MG63 (cell line): ENCODE measurements at regions not wholly inside any gene's neighbourhood (a gene's known extent, or its start where the extent isn't known, plus 50 kb on each side); places are given as distances from the start of the nearest gene placed in this dataset.

Experiments used
- DNase-seq: peaks from one replicate; pipeline ENCODE4 v3.0.0-alpha.2; 2020
- H3K27me3 ChIP-seq: fragments of 250-450 bp; sonication (Bioruptor Pico); 2 replicates; pipeline ENCODE4 v1.5.1; 2020; ENCODE audit warnings: mild to moderate bottlenecking, moderate library complexity
- H3K36me3 ChIP-seq: fragments of 250-450 bp; sonication (Bioruptor Pico); 2 replicates; pipeline ENCODE4 v1.5.1; 2020; ENCODE audit warnings: mild to moderate bottlenecking, moderate library complexity
- H3K4me3 ChIP-seq: fragments of 250-450 bp; sonication (Bioruptor Pico); 2 replicates; pipeline ENCODE4 v1.5.1; 2020; ENCODE audit warnings: mild to moderate bottlenecking, moderate library complexity
- H3K9me3 ChIP-seq: fragments of 250-450 bp; sonication (Bioruptor Pico); 2 replicates; pipeline ENCODE4 v1.5.1; 2020; ENCODE audit warnings: mild to moderate bottlenecking, moderate library complexity

DNA sequence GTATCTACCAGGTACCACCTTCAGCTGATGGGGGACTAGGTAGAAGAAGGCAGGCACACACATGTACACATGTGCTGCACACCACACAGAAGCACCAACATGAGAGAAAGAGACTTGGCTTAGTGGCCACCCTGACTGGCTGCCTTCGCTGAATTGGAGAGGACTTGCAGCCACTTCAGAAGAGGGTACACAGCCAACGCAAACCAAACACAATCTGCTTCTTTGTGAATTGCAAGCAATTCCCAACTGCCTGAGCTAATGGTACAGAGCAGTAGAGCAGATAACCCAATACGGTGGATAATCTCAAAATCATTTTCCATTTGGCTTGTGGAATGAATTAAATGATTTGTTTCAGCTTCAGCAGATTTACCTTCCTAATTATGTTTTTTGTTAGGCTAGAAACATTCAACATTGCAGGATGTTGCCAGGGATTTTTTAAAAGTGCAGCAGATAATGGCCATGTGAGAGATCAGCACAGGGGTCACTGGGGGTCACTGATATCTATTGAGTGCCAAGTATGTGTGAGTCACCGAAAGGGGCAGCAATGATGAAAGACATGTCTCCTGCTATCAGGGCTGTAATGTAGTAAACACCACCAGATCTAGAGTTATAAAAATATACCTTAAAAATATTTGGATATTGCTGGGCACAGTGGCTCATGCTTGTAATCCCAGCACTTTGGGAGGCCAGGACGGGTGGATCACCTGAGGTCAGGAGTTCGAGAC lies 652.6 kb downstream of the BCL11A start:
- H3K4me3 ChIP-seq: no peak overlapping the region
- peaks cover 5% of the 10 kb centered on the region; the same call in 1 of the 2 replicates for H3K27me3 ChIP-seq
- no peak for DNase-seq
- H3K9me3 ChIP-seq: no peaks in the 10 kb centered on the region
- no peaks in the 10 kb centered on the region for H3K36me3 ChIP-seq

DNA sequence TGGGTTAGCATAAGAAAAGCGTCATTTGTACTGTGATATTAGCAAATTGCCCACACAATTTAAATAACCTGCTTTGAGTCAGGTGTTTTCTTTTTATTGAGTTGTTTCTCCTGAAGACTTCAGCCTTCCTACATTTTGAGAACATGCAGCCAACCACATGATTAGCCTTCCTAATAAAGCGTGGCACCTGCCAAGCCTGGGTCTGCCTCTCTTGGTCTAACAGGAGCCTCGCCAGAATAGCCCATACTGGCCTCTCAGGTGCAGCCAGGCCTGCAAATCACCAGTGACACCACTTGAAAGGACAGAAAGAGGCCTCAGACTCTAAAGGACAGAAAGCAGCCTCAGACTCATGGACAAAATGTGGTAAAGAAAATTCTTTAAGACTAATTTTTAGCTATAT lies 653.8 kb downstream of the BCL11A start:
- no peaks in the 10 kb centered on the region for H3K9me3 ChIP-seq
- H3K27me3 ChIP-seq: peaks cover 5% of the 10 kb centered on the region; the same call in 1 of the 2 replicates
- no peak for DNase-seq
- H3K4me3 ChIP-seq: no peak overlapping the region
- H3K36me3 ChIP-seq: no peaks in the 10 kb centered on the region

DNA sequence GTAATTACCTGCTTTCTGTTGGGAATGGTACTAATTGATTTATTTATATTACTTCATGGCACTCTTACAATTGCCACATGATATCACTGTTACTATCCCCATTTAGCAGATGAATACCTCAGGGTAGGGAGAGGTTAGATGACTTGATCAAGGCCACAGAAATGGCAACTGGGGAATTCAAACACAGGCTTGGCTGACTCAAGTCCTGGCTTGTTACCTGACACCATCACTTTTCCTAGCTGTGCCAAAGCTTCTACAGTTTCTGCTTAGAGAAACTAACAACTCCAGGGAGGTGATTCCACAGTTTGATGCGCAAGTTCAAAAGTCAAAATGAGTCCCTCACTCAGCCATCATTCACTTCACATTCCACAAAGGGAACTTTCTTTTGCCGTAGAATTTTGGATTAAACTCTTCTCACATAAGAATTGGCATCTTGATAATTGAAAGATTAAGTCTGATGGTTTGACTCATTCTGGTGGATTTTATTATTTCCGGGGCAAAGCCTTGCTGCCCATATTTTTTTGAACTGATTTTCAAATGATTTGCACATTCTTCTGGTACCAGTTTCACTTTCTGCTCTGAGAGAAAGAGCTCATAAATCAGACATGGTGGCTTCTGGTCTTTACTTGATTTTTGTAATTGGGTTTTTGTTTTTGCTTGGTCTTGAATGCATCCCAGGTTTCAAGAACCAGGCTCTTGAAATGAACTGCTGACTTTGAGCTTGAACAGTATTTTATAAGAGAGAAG lies 656.8 kb downstream of the BCL11A start:
- Histone ChIP-seq H3K9me3 (no peaks in the 10 kb centered on the region), H3K27me3 (no peaks in the 10 kb centered on the region), H3K4me3 (no peak overlapping the region), H3K36me3 (no peaks in the 10 kb centered on the region)
- no peak for DNase-seq

DNA sequence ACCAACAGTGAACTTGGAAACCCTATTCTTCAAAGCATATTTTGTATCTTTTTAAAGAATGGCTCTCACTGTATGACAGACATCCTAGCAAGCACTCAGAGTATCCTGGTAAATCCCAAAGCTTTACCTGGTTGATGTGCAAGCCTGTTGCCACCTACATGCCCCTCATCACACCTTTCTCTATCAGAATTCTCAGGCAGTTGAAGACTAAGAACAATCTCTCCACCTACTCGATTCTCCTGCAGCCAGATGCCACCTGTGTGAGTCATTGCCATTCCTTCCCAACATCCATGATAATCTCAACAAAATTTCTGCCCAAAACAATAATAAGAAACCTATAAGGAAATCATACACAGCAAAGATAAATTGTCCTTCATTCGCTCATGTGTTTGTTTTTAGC lies 659.8 kb downstream of the BCL11A start:
- H3K9me3 ChIP-seq: no peaks in the 10 kb centered on the region
- no peak overlapping the region for H3K4me3 ChIP-seq
- H3K36me3 ChIP-seq: no peaks in the 10 kb centered on the region
- no peak for DNase-seq
- H3K27me3 ChIP-seq: no peaks in the 10 kb centered on the region

DNA sequence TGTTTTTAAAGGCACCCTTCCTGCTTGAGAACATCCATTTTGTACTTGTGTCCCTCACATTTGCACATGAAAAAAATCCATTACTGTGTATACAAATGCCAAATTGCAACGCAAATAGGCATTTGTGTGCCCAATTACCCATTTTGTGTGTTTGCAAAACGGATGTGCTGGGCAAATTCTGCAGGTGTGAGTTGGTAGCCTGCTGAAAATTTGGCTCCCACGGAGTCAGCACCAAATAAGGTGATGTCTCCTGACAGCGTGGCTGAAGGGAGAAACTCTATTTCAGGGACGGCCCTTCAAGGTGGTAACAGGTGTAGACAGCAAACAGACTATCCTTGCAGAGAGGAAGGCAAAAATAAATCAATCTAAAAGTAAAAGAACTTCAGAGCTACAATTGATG lies 661.1 kb downstream of the BCL11A start:
- no peaks in the 10 kb centered on the region for H3K36me3 ChIP-seq
- H3K27me3 ChIP-seq: no peaks in the 10 kb centered on the region
- no peaks in the 10 kb centered on the region for H3K9me3 ChIP-seq
- no peak overlapping the region for H3K4me3 ChIP-seq
- no peak for DNase-seq

DNA sequence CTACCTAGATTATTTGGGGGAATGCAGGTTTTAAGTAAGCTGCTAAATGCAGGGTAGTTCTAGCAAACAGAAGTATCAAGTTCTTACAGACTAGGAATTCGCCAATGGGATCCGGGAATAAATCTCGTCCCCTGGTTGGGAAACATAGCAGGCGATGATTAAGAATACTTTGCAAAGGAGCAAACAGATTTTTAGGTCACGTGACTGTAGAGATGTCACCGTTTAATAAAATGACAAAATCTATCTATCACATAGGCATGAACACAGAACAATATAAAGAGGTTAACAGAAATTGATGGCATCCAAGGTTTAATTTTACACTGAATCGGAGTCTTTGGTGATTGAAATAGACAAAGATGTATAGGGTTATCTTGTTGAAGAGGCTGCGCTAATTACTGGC lies 664.1 kb downstream of the BCL11A start:
- Histone ChIP-seq H3K36me3 (no peaks in the 10 kb centered on the region), H3K4me3 (no peak overlapping the region), H3K27me3 (no peaks in the 10 kb centered on the region), H3K9me3 (no peaks in the 10 kb centered on the region)
- no peak for DNase-seq

DNA sequence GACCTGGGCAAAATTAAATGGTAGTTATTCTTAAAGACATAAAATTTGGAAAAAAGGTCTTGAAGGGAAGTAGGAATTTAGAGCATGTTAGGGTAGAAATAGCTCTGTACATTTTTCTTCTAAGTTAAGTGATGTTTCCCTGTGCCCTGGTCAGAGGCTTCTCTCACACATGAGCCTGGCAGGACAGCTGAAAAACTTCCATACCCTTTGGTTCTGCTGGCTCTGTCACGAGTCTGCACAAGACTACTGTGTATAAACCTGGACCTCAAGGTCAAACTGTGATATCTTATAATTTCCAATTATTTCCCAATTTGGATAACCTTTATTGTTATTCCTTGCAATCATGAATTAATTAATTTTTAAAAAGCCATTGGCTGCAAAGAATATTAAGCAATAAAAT lies 664.7 kb downstream of the BCL11A start:
- Histone ChIP-seq H3K4me3 (no peak overlapping the region), H3K27me3 (no peaks in the 10 kb centered on the region), H3K9me3 (no peaks in the 10 kb centered on the region), H3K36me3 (no peaks in the 10 kb centered on the region)
- DNase-seq: no peak

DNA sequence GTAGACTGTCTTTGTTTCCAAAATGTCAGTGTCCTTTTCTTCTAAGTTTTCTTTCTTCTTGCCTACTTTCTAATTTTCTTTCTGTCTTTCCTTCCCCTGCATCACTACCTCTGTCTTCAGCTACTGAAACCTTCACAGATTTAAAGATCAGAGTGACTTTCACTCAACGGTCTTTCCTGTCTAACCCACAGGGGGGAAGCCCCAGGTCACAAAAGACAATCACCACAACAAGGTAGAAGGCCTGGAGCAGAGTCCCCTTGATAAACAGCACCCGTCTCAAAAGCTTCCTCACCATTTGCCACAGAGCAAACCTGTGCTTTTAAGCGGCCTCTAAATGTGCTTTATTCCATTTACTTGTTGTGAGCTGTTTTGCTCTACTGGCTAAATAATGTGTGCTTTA lies 665.4 kb downstream of the BCL11A start:
- H3K27me3 ChIP-seq: no peaks in the 10 kb centered on the region
- DNase-seq: no peak
- H3K9me3 ChIP-seq: no peaks in the 10 kb centered on the region
- no peaks in the 10 kb centered on the region for H3K36me3 ChIP-seq
- H3K4me3 ChIP-seq: no peak overlapping the region

DNA sequence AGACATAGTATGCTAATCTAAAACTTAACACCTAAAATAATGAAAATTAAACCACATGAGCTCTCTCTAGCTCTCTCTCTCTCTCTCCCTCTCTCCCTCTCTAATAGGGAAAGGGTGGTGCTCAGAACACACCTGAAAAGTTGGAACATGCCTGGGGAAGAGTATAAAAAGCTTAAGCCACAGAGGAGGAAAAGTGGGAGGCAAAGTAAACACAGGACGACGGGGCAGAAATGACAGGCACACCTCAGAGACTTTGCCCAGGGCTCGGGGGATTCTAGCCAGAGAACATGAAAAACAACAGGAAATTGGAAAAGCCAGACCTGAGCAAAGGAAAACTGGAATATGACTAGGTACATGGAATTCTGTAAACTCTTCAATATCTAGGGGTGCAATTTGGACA lies 666.1 kb downstream of the BCL11A start:
- Histone ChIP-seq H3K27me3 (no peaks in the 10 kb centered on the region), H3K9me3 (no peaks in the 10 kb centered on the region), H3K36me3 (no peaks in the 10 kb centered on the region), H3K4me3 (no peak overlapping the region)
- no peak for DNase-seq

DNA sequence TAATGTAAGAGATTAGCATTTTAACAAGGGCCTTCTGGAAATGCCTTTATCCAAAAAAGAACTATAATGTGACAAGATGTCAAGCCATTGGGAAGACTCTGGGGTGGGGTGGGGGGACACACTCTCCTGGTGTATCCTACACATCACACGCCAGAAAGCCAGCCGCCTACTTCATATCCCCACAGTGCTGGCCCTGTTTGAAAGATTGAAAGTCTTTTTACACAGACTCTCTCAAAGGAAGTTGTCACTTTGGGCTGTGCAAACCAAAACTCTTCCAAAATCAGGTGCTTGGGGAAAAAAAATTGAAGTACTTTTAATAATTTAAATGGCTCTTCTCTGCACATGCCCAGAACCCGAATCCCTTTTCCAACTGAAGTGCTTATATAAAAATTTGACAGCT lies 666.7 kb downstream of the BCL11A start:
- no peaks in the 10 kb centered on the region for H3K9me3 ChIP-seq
- H3K27me3 ChIP-seq: no peaks in the 10 kb centered on the region
- DNase-seq: no peak
- no peaks in the 10 kb centered on the region for H3K36me3 ChIP-seq
- no peak overlapping the region for H3K4me3 ChIP-seq

DNA sequence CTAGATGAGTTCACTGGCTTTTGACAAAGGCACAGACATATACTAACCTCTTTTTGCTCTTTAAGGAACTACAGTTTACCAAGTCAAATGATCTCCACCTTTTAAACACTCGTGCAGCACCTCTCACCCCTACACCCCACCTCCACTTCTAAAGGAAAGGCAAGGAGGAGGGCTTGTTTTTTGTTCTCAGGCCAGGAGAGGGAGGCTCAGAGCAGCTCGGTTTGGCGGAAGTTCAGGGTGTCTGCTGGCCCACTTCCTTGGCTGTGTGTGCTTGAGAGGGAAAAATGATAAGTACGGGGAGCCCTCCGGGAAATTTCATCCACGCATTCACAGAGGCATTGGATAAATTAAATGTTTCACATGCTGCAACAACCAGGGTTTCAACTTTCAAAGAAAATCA lies 667.9 kb downstream of the BCL11A start:
- no peak for DNase-seq

DNA sequence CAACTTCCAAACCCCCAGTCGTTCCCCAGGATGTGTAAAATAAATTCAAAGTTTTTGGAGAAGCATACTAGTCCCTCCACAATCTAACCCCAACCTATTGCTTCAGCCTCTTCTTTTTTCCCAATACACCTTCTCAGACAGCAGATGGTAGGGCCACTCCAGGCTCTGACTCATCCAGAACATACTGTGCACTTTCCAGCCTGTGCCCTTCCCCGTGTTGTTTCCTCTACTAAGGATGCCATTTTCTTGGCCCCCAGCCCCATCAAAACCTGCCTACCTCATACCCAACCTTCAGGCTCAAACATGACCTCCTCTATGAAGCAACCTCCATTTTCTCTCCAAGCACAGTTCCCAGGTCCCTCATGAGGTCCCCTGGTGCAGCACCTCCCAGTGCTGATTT lies 669.3 kb downstream of the BCL11A start:
- no peak overlapping the region for H3K4me3 ChIP-seq

More for the DNA sequence above, 667.9 kb downstream of the BCL11A start:
- Histone ChIP-seq H3K9me3 (no peaks in the 10 kb centered on the region), H3K27me3 (no peaks in the 10 kb centered on the region), H3K4me3 (no peak overlapping the region), H3K36me3 (no peaks in the 10 kb centered on the region)

DNA sequence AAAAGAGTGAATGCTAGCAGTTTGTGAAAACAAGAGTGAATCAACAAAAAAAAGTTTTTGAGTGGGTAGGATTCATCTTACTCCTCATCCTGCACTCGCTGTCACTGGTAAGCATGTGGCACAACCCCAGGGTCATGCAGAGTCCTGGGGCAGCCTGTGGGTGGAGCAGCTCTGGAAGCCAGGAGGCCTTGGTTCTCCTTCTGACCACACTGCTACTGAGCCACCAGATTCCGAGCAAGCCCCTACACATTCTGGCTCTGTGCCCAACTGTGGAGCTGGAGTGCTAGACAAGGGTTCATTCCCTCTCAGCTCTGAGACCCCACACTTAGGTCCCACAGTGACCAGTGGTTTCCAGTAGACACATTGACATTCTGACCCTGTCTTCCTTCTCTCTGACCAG lies 670.6 kb downstream of the BCL11A start:
- DNase-seq: no peak
- Histone ChIP-seq H3K36me3 (no peaks in the 10 kb centered on the region), H3K9me3 (no peaks in the 10 kb centered on the region)

More for the DNA sequence above, 669.3 kb downstream of the BCL11A start:
- DNase-seq: no peak
- Histone ChIP-seq H3K27me3 (no peaks in the 10 kb centered on the region), H3K9me3 (no peaks in the 10 kb centered on the region), H3K36me3 (no peaks in the 10 kb centered on the region)

DNA sequence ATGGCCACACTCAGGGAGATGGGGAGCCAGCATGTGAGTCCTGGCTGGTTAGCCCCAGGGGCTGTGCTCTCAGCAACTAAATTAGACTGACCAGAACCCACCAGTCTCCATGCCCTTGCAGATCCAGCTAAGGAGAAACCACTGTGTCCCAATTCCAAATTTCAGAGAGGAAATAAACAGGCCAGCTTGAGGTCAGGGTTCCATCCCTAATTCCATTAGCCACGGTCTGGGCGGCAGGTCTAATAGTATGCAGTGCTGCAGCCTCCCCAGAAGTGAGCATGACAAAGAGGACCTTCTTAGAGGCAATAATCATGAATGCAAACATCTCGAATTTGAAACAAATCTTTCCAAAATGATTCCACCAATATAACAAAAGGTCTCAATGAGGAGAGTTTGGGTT lies 671.2 kb downstream of the BCL11A start:
- no peaks in the 10 kb centered on the region for H3K36me3 ChIP-seq
- no peak for DNase-seq
- no peaks in the 10 kb centered on the region for H3K27me3 ChIP-seq
- no peak overlapping the region for H3K4me3 ChIP-seq
- H3K9me3 ChIP-seq: no peaks in the 10 kb centered on the region

More for the DNA sequence above, 670.6 kb downstream of the BCL11A start:
- no peaks in the 10 kb centered on the region for H3K27me3 ChIP-seq
- H3K4me3 ChIP-seq: no peak overlapping the region

DNA sequence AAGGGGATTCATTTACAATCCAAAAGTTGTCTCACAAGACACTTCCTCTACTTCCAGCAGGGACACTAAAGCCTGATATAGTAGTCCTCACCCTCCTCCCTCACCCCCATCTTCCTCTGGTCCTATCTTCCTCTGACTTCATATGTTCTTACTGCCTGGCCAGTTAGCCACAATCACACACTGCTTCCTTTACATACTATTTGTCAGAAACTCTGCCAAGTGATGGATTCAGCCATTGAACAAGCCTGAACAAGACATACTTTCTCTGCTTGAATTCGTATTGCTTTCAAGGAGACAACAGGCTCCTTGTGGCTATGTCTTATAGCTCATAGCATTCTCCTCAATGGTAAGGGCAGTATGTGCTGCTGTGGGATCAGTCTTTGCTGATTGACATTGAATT lies 672.2 kb downstream of the BCL11A start:
- no peaks in the 10 kb centered on the region for H3K27me3 ChIP-seq
- no peak overlapping the region for H3K4me3 ChIP-seq
- H3K9me3 ChIP-seq: no peaks in the 10 kb centered on the region
- H3K36me3 ChIP-seq: no peaks in the 10 kb centered on the region
- no peak for DNase-seq

DNA sequence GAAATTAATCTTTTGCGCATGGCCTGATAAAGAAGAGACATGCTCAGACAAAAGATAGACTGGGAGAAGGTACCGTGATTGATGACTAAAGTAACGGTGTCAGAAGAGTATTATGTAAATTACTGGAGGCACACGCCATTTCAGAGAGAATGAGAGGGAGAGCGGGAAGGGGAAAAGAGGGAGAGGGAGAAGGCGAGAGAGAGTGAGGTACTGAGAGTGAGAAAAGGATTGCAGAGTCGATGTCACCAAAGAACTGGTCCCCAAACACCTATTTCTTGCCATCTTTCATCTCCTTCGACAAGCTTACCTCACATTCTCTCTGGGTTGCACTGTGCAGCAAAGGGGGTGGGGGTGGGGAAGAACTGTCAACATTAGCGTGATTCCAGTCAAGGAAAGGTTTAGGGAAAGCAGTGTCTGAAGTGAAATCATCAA lies 673.7 kb downstream of the BCL11A start:
- H3K36me3 ChIP-seq: no peaks in the 10 kb centered on the region
- no peak for DNase-seq
- H3K9me3 ChIP-seq: no peaks in the 10 kb centered on the region
- no peaks in the 10 kb centered on the region for H3K27me3 ChIP-seq
- H3K4me3 ChIP-seq: no peak overlapping the region

DNA sequence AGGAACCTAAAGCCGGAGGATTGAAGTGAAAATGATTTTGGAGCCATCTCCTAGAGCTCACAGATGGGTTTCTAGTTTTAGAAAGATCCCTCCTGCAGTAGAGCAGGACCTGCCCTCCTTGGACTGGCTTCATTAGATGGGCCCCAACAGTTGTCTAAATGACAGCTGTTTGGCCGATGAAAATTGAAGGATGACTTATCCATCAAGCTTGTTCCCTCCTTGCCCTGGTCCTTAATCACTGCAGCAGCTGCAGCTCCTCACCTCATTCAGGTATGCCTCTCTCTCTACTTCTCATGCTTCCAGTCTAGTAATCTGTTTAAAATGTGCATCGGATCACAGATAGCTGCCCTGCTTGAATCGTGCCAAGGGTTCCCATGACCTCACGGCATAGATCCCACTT lies 677.6 kb downstream of the BCL11A start:
- Histone ChIP-seq H3K4me3 (no peak overlapping the region), H3K27me3 (no peaks in the 10 kb centered on the region), H3K9me3 (no peaks in the 10 kb centered on the region), H3K36me3 (no peaks in the 10 kb centered on the region)
- DNase-seq: no peak
